Ovary (tissue), 7 donors: ENCODE measurements at regions not wholly inside any gene's neighbourhood (a gene's known extent, or its start where the extent isn't known, plus 50 kb on each side); places are given as distances from the start of the nearest gene placed in this dataset.

Experiments used
- DNase-seq, 5 donors: peaks; one replicate each; pipeline ENCODE4 v3.0.0-alpha.2; 2019 to 2020
- H3K27ac ChIP-seq, 2 donors: fragments of 200-600 bp; one replicate each; pipeline versions ENCODE4 v1.5.1 to v1.8.0; 2019 to 2022
- H3K27me3 ChIP-seq: fragments of 200-600 bp; one replicate; pipeline ENCODE4 v1.8.0; 2022
- H3K36me3 ChIP-seq: fragments of 200-600 bp; sonication (generic); one replicate; pipeline ENCODE4 v1.5.1; 2019
- H3K4me1 ChIP-seq: one replicate; pipeline ENCODE4 v1.8.1; 2013; ENCODE audit warnings: mild to moderate bottlenecking, moderate library complexity; ENCODE audit not compliant: insufficient read depth
- H3K4me3 ChIP-seq: fragments of 200-600 bp; sonication (generic); one replicate; pipeline ENCODE4 v1.5.1; 2017
- H3K9me3 ChIP-seq, 2 donors: fragments of 200-600 bp in 1 of 2; sonication (generic) in 1 of 2; one replicate each; pipeline versions ENCODE4 v1.5.1 to v1.8.1; 2013 to 2019; ENCODE audit warnings: mild to moderate bottlenecking in 1 of 2, moderate library complexity in 1 of 2
- CTCF ChIP-seq, 3 donors: fragments of 450-650 bp in 2 of 3; fragments of 200-600 bp in 1 of 3; IDR thresholded peaks; one replicate each; pipeline versions ENCODE4 v1.5.1 to v1.8.0; 2016 to 2022; ENCODE audit warnings: antibody characterized with exemption in 3 of 3, mild to moderate bottlenecking in 1 of 3
- EP300 ChIP-seq: sonication (generic); formaldehyde crosslinking; IDR thresholded peaks from one replicate; pipeline ENCODE4 v1.6.1; 2017; ENCODE audit warnings: antibody characterized with exemption
- POLR2A ChIP-seq: fragments of 450-650 bp; IDR thresholded peaks from one replicate; pipeline ENCODE4 v1.6.1; 2017; ENCODE audit warnings: antibody characterized with exemption, mild to moderate bottlenecking, moderate library complexity
- WGBS, 3 donors: extraction: QIAGEN DNeasy Blood & Tissue Kit in 1 of 3; methylation state at CpG; one replicate each; pipeline versions ENCODE4 v1.1.5 to v1.1.7; 2013 to 2017; 5-methylcytosine and 5-hydroxymethylcytosine counted together
- intact Hi-C, 4 donors: fragments of 100-400 bp; cut with DNase I; formaldehyde crosslinking; loops; one replicate each; pipeline versions ENCODE4 v1.11.0 to v1.15.1; 2022 to 2023
- donor health status: DM: no; HTN: no; CAD: no; lungs with moderate emphysema.
- donor health status: DM: no; HTN: no; CAD: no.
- donor health status: Bipolar disorder and iron deficiency.
- donor health status: DM: no; HTN: no; CAD: no.
- donor health status: DM: yes; HTN: yes; CAD: no.

- no peaks in the 10 kb centered on the region for H3K27me3 ChIP-seq
- DNase-seq, result no peak
- intact Hi-C loops, result no loop called here
- H3K4me3 ChIP-seq, result no peak overlapping the region
- no peak overlapping the region for H3K27ac ChIP-seq
- H3K9me3 ChIP-seq, result peaks cover 0 to 1% of the 10 kb centered on the region in 2 donors
- TF ChIP-seq EP300 (no peak), POLR2A (no peak), CTCF (IDR thresholded peaks at IDR 0.05) (no peak)
- H3K4me1 ChIP-seq, result no peaks in the 10 kb centered on the region
- WGBS, 3 donors, result 79 to 89% (median 82%) methylated on average over 4 of the region's 4 CpGs
- H3K36me3 ChIP-seq, result no peaks in the 10 kb centered on the region
Measured at GRCh38 chr13:32866921-32867320, 149.3 kb upstream of the KL start.

GRCh38 chr13:32877491-32877890, 138.7 kb upstream of the KL start:
- Histone ChIP-seq H3K27ac (no peak overlapping the region), H3K4me1 (no peaks in the 10 kb centered on the region), H3K36me3 (no peaks in the 10 kb centered on the region), H3K4me3 (no peak overlapping the region), H3K9me3 (no peaks in the 10 kb centered on the region), H3K27me3 (no peaks in the 10 kb centered on the region)
- DNase-seq, result no peak
- WGBS, 3 donors, result 81 to 86% (median 82%) methylated on average over 2 of the region's 2 CpGs
- TF ChIP-seq CTCF (IDR thresholded peaks at IDR 0.05), result no peak
- TF ChIP-seq POLR2A, result no peak
- no peak for TF ChIP-seq EP300
- intact Hi-C loops, result no loop called here

- WGBS, 3 donors, result 91 to 98% (median 94%) methylated on average over 4 of the region's 4 CpGs
- intact Hi-C loops, result no loop called here
Measured at GRCh38 chr13:32878163-32878562, 138.1 kb upstream of the KL start.

GRCh38 chr13:32880636-32881035, 135.6 kb upstream of the KL start:
- 70 to 89% (median 88%) methylated on average over 3 of the region's 3 CpGs for WGBS, 3 donors
- no peaks in the 10 kb centered on the region for H3K27me3 ChIP-seq

More at GRCh38 chr13:32878163-32878562, 138.1 kb upstream of the KL start:
- DNase-seq, result no peak
- Histone ChIP-seq H3K27me3 (no peaks in the 10 kb centered on the region), H3K4me3 (no peak overlapping the region), H3K9me3 (no peaks in the 10 kb centered on the region), H3K36me3 (no peaks in the 10 kb centered on the region), H3K27ac (no peak overlapping the region), H3K4me1 (no peaks in the 10 kb centered on the region)
- TF ChIP-seq CTCF (IDR thresholded peaks at IDR 0.05), result no peak
- no peak for TF ChIP-seq EP300
- TF ChIP-seq POLR2A, result no peak

More at GRCh38 chr13:32880636-32881035, 135.6 kb upstream of the KL start:
- no peak overlapping the region for H3K4me3 ChIP-seq
- no peaks in the 10 kb centered on the region for H3K4me1 ChIP-seq
- H3K36me3 ChIP-seq, result no peaks in the 10 kb centered on the region
- intact Hi-C loops, result no loop called here
- no peak for DNase-seq
- H3K9me3 ChIP-seq, result no peaks in the 10 kb centered on the region
- no peak for TF ChIP-seq POLR2A
- TF ChIP-seq CTCF (IDR thresholded peaks at IDR 0.05), result no peak
- TF ChIP-seq EP300, result no peak
- H3K27ac ChIP-seq, result no peak overlapping the region
